ENCODE measurements at regions not wholly inside any gene's neighbourhood (a gene's known extent, or its start where the extent isn't known, plus 50 kb on each side); places are given as distances from the start of the nearest gene placed in this dataset.

DNA sequence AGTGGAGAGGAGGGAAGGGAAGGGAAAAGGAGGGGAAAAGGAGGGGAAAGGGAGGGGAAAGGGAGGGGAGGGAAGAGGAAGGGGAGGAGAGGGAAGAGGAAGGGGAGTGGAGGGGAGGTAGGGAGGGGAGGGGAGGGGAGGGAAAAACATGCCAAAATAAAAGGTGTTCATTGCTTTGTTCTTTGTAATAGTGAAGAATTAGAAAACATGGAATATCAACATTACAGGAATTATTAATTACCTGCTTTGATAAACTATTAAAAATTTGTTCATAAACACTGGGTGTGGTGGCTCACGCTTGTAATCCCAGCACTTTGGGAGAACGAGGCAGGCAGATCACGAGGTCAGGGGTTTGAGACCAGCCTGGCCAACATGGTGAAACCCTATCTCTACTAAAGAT is 579.2 kb downstream of the MED13L start:
- TF ChIP-seq, protein P1, sequence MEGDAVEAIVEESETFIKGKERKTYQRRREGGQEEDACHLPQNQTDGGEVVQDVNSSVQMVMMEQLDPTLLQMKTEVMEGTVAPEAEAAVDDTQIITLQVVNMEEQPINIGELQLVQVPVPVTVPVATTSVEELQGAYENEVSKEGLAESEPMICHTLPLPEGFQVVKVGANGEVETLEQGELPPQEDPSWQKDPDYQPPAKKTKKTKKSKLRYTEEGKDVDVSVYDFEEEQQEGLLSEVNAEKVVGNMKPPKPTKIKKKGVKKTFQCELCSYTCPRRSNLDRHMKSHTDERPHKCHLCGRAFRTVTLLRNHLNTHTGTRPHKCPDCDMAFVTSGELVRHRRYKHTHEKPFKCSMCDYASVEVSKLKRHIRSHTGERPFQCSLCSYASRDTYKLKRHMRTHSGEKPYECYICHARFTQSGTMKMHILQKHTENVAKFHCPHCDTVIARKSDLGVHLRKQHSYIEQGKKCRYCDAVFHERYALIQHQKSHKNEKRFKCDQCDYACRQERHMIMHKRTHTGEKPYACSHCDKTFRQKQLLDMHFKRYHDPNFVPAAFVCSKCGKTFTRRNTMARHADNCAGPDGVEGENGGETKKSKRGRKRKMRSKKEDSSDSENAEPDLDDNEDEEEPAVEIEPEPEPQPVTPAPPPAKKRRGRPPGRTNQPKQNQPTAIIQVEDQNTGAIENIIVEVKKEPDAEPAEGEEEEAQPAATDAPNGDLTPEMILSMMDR (IDR thresholded peaks at IDR 0.05; ENCODE audit: low read depth, low read length, missing input control) = no peak
- TF ChIP-seq MAX (IDR thresholded peaks at IDR 0.05) = no peak
- TF ChIP-seq TAF1 (conservative IDR thresholded peaks at IDR 0.05) = no peak
- TF ChIP-seq SP1 (IDR thresholded peaks at IDR 0.05) = no peak
- no peak for TF ChIP-seq FOXA1 (IDR thresholded peaks at IDR 0.05)
- TF ChIP-seq JUND (IDR thresholded peaks at IDR 0.05) = no peak
- no peak for TF ChIP-seq ZBTB33 (IDR thresholded peaks at IDR 0.05)
- no peak for TF ChIP-seq RAD21 (IDR thresholded peaks at IDR 0.05)
- no peak for TF ChIP-seq EGR1 (IDR thresholded peaks at IDR 0.05; ENCODE audit: low read depth in 2 of 2)
- TF ChIP-seq RXRA (IDR thresholded peaks at IDR 0.05) = no peak

Data from liver (tissue), 3 donors.